Fibroblast of the aortic adventitia (primary cell): ENCODE measurements at regions not wholly inside any gene's neighbourhood (a gene's known extent, or its start where the extent isn't known, plus 50 kb on each side); places are given as distances from the start of the nearest gene placed in this dataset.

Source experiments
- DNase-seq: peaks from one replicate; pipeline ENCODE4 v3.0.0-alpha.2; 2010; ENCODE audit warnings: low read depth
- H3K4me3 ChIP-seq: 2 replicates; pipeline ENCODE4 v1.5.1; 2011; ENCODE audit warnings: low read depth, mild to moderate bottlenecking, control low read depth, low read length, moderate library complexity
- TF ChIP-seq, protein P1 (sequence below): IDR thresholded peaks from 2 replicates; pipeline ENCODE4 v1.5.1; 2011; ENCODE audit warnings: mild to moderate bottlenecking, low read length, control low read depth, inconsistent platforms; ENCODE audit not compliant: insufficient read depth

DNA sequence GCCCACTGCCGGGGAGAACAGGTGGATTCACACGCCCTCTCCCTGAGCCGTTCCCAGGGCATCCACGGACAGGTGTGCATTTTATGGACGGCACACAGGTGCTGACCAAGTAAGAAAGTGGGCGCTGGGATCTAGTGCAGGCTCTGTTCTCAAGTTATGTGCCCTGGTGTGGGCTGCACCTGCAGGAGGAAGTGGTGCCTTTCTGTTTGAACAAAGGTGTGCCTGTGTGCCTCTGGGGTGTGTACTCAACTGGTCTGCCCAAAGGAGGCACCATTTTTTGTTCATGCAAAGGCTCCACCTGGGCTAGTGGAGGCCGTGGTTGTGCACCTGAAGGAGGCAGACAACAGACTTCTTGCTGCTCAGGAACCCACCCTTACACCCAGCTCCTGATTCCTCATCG lies 88.2 kb upstream of the HK2 start:
- TF ChIP-seq, protein P1, sequence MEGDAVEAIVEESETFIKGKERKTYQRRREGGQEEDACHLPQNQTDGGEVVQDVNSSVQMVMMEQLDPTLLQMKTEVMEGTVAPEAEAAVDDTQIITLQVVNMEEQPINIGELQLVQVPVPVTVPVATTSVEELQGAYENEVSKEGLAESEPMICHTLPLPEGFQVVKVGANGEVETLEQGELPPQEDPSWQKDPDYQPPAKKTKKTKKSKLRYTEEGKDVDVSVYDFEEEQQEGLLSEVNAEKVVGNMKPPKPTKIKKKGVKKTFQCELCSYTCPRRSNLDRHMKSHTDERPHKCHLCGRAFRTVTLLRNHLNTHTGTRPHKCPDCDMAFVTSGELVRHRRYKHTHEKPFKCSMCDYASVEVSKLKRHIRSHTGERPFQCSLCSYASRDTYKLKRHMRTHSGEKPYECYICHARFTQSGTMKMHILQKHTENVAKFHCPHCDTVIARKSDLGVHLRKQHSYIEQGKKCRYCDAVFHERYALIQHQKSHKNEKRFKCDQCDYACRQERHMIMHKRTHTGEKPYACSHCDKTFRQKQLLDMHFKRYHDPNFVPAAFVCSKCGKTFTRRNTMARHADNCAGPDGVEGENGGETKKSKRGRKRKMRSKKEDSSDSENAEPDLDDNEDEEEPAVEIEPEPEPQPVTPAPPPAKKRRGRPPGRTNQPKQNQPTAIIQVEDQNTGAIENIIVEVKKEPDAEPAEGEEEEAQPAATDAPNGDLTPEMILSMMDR = no peak
- DNase-seq = no peak
- no peak overlapping the region for H3K4me3 ChIP-seq

DNA sequence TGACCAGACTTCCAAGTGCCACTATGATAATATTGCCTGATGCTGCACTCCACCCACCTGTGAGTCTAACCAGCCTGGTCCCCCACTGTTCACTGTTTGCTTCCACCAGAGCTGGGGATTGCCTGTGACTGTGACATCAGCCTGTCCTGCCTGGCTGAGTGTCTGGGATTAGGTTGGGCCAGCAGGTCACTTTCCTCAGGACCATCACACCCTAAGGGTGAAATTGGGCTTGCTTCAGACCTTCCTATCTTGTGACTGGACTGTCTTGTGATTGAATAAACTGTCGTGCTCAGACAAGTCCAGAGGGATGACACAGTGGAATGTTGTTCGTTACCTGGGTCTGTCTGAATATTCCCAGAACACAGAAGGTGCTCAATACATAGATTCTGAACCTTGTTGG lies 87.4 kb upstream of the HK2 start:
- TF ChIP-seq, protein P1 = no peak
- DNase-seq = no peak
- H3K4me3 ChIP-seq = no peak overlapping the region

DNA sequence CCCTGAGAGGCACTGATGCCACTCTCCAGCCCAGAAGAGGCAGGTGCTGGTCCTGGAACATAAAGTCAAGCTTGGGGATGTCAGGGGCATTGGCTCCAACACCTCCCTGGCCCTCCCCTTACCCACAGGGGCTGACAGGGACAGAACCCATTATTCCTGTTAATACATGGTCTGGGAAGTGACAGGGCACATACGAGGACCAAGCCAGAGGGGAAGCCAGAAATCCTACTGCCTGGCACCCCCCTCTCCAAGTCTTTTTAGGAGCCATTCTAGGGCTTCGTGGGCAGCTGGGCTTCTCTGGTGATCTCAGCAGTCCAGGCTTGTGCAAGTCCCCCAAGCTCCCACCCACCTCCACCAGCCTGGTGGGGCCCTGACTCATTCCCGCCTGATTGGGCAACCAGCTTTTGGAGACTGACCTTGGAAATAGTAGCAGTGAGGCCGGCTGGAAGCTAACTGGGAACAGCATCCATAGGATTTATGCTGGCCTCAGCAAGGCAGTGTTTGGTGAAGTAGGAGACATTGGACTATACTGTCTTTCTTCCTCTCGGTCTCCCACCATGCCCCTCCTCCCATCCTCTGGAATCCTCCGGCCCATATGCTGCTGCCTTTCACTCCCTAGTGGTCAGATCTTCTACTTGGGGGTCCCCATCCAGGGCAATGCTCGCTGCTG lies 86.4 kb upstream of the HK2 start:
- no peak overlapping the region for H3K4me3 ChIP-seq
- DNase-seq = peak; percentile 73
- TF ChIP-seq, protein P1 = no peak

DNA sequence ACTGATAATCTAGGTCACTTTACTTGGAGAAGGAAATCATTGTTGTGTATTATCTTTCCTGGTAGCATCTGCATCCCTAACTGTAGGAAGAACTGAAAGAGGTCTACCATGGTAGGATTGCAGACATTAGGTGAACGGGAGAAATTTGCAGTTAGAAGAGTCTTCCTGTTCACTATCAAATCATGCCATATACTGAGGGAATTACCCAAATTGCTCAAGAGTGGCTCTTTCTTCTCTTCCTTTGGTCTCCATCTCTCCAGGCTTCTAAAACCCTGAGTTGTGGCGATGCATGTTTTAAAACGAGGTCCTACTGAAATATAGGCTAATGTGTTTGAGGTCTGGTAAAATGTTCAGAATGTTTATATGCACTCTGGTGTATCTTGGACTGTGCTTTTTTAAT lies 85.3 kb upstream of the HK2 start:
- DNase-seq = no peak

DNA sequence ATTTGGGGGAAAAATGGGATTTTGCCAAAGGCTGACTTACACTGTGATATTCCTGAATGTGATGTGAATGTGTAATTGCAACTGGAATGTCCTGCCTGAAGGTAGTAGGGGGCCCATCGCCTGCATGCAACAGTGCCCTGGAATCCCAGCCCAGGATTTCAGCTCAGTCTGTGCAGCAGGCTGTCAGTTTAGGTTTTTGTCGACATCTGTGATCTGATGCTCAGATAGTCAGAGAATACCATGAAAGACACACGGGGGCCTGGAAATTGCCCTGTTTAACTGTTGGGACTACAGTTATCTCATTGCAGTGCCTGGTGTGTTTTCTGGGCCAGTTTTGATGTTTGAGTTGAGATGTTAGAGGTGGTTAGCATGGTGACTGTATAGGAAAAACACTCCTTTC lies 84.5 kb upstream of the HK2 start:
- no peak overlapping the region for H3K4me3 ChIP-seq
- TF ChIP-seq, protein P1 = no peak
- DNase-seq = no peak

More for the DNA sequence above, 85.3 kb upstream of the HK2 start:
- TF ChIP-seq, protein P1 = no peak
- no peak overlapping the region for H3K4me3 ChIP-seq

DNA sequence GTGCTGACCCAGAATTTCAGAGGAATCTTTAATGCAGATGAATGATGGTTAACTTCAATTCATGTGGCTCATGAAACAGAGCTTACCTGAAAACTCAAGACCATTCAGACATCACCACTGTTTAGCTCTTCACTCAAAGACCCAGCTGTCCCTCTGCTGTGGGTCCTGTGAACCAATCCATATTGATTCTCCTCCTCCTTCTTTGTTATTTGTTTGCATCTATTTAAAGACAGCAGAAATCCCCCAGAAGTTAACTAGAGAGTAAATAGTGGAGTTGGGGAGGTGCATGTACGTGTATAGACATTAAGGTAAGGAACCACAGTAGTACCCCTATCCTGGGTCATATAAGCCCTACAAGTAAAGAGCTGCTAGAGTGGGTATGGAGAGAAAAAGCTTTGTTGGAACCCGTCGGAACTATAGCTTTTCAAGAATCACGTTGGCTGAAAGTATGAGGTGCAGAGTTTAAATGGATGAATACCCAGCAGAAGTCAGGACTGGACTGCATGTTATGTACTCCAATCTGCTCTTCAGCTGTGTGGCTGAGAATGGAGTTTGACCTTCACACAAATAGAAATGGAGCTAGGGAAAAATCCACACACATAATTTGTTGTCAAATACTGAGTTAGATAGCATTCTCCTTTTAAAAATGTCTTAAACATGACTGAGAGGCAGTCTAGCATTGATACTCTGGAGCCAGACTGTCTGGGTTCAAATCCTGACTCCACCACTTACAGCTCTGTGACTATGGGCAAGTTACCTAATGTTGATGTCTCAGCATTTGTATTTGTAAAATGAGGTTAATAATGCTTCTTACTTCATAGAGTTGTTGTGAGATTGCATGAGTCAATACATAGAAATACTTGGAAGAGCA lies 81.7 kb upstream of the HK2 start:
- TF ChIP-seq, protein P1 = no peak
- no peak overlapping the region for H3K4me3 ChIP-seq
- no peak for DNase-seq
